NCI-H146 treated with DMSO at 0.1 percent for 48 hours (cell line): ENCODE measurements at regions not wholly inside any gene's neighbourhood (a gene's known extent, or its start where the extent isn't known, plus 50 kb on each side); places are given as distances from the start of the nearest gene placed in this dataset.
A peak's percentile ranks its signal among the peaks of the same experiment; 100 is the strongest.

Experiments
- DNase-seq: peaks from one replicate; lab custom pipeline; 2025; ENCODE audit not compliant: unreplicated experiment; lab: John Stamatoyannopoulos, UW

- no peak for DNase-seq
These were observed 94.8 kb upstream of the ATP6AP2 start for GRCh38 chrX:40485973-40486372.

GRCh38 chrX:40485102-40485826 lies 95.5 kb upstream of the ATP6AP2 start:
- DNase-seq = no peak

- DNase-seq = no peak
These were observed 96.2 kb upstream of the ATP6AP2 start for GRCh38 chrX:40484408-40485091.

GRCh38 chrX:40483502-40483901 lies 97.3 kb upstream of the ATP6AP2 start:
- DNase-seq = no peak

- no peak for DNase-seq
These were observed 100.9 kb upstream of the ATP6AP2 start for GRCh38 chrX:40479777-40480318.

- no peak for DNase-seq
These were observed 102.2 kb upstream of the ATP6AP2 start for GRCh38 chrX:40478474-40479065.

GRCh38 chrX:40476958-40477357 lies 103.8 kb upstream of the ATP6AP2 start:
- no peak for DNase-seq

- DNase-seq = no peak
These were observed 106.1 kb upstream of the ATP6AP2 start for GRCh38 chrX:40474645-40475044.

GRCh38 chrX:40474205-40474626 lies 106.6 kb upstream of the ATP6AP2 start:
- peak; percentile 63 for DNase-seq

GRCh38 chrX:40473460-40474204 lies 107.1 kb upstream of the ATP6AP2 start:
- no peak for DNase-seq

GRCh38 chrX:40471965-40472648 lies 108.7 kb upstream of the ATP6AP2 start:
- DNase-seq = peak; percentile 64

- DNase-seq = no peak
These were observed 109.8 kb upstream of the ATP6AP2 start for GRCh38 chrX:40470830-40471429.

- no peak for DNase-seq
These were observed 111.5 kb upstream of the ATP6AP2 start for GRCh38 chrX:40469316-40469715.

- DNase-seq = peak; percentile 73
These were observed 112.5 kb upstream of the ATP6AP2 start for GRCh38 chrX:40468033-40468846.

- DNase-seq = no peak
These were observed 113.3 kb upstream of the ATP6AP2 start for GRCh38 chrX:40467454-40467853.

- no peak for DNase-seq
These were observed 114.8 kb upstream of the ATP6AP2 start for GRCh38 chrX:40465735-40466551.

GRCh38 chrX:40462795-40463194 lies 118.0 kb upstream of the ATP6AP2 start:
- no peak for DNase-seq

- DNase-seq = no peak
These were observed 119.8 kb upstream of the ATP6AP2 start for GRCh38 chrX:40460926-40461325.
